ENCODE measurements at regions not wholly inside any gene's neighbourhood (a gene's known extent, or its start where the extent isn't known, plus 50 kb on each side); places are given as distances from the start of the nearest gene placed in this dataset.

DNA sequence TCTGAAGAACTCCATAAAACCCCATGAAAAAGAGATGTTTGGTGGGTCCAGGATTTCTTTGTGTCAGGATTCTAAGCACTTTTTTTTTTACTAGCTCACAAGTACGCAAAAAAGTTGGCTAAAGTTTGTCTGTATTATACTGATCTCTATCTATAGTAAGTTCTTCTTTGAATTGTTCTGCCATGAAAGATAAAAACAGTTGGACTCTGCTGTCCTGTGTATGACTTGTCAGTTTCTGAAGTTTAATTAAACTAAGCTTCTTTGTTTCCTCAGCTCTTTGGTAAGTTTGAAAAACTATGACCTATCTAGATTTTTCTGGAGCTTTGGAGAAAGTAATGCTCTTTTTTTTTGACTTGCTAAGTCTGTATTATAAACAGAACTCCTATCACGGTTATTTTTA lies 812.2 kb upstream of the LUZP2 start:
- ATAC-seq (no peak), DNase-seq (no peak)
- no peaks in the 10 kb centered on the region for H3K9me3 ChIP-seq
- 66 to 76% (median 69%) methylated on average over 2 of the region's 2 CpGs for WGBS, 3 donors
- intact Hi-C loops (cut with DNase I): no loop called here
- H3K36me3 ChIP-seq (ENCODE audit: insufficient read depth in 1 of 2, low read depth in 1 of 2): no peaks in the 10 kb centered on the region
- H3K27ac ChIP-seq: no peak overlapping the region
- H3K4me1 ChIP-seq: no peaks in the 10 kb centered on the region
- TF ChIP-seq, protein P1, sequence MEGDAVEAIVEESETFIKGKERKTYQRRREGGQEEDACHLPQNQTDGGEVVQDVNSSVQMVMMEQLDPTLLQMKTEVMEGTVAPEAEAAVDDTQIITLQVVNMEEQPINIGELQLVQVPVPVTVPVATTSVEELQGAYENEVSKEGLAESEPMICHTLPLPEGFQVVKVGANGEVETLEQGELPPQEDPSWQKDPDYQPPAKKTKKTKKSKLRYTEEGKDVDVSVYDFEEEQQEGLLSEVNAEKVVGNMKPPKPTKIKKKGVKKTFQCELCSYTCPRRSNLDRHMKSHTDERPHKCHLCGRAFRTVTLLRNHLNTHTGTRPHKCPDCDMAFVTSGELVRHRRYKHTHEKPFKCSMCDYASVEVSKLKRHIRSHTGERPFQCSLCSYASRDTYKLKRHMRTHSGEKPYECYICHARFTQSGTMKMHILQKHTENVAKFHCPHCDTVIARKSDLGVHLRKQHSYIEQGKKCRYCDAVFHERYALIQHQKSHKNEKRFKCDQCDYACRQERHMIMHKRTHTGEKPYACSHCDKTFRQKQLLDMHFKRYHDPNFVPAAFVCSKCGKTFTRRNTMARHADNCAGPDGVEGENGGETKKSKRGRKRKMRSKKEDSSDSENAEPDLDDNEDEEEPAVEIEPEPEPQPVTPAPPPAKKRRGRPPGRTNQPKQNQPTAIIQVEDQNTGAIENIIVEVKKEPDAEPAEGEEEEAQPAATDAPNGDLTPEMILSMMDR (IDR thresholded peaks at IDR 0.05): no peak
- no peaks in the 10 kb centered on the region for H3K27me3 ChIP-seq (ENCODE audit: insufficient read depth in 3 of 3, low read length in 2 of 3)
- H3K4me3 ChIP-seq: no peak overlapping the region

DNA sequence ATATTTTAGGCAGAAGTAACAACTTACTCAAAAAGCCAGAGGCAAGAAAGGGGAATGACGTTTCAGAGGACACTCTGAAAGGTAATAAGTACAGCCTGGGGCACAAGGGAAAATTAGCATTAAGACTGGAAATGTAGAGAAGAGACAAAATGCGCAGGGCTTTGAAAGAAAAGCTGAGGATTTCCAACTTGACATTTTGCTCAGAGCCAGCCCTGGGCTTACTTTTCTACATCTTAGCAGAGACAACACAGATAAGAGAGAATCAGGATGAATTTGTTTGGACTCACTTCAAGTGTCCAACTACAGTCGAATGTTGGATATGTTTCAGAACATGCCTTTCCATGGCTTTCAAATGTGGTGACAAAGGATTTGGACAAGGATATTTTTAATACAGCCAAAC lies 808.9 kb upstream of the LUZP2 start:
- intact Hi-C loops (cut with DNase I): no loop called here
- TF ChIP-seq, protein P1 (IDR thresholded peaks at IDR 0.05): no peak

GRCh38 chr11:23688411-23688810 lies 808.4 kb upstream of the LUZP2 start:
- 34 to 39% (median 36%) methylated on average over 4 of the region's 4 CpGs for WGBS, 3 donors
- no peak overlapping the region for H3K27ac ChIP-seq
- intact Hi-C loops (cut with DNase I): no loop called here
- no peaks in the 10 kb centered on the region for H3K36me3 ChIP-seq (ENCODE audit: insufficient read depth in 1 of 2, low read depth in 1 of 2)
- no peaks in the 10 kb centered on the region for H3K27me3 ChIP-seq (ENCODE audit: insufficient read depth in 3 of 3, low read length in 2 of 3)
- no peak for ATAC-seq
- no peaks in the 10 kb centered on the region for H3K9me3 ChIP-seq
- TF ChIP-seq, protein P1 (IDR thresholded peaks at IDR 0.05): no peak
- no peaks in the 10 kb centered on the region for H3K4me1 ChIP-seq
- no peak for DNase-seq
- no peak overlapping the region for H3K4me3 ChIP-seq

More for the DNA sequence above, 808.9 kb upstream of the LUZP2 start:
- Histone ChIP-seq H3K27me3 (ENCODE audit: insufficient read depth in 3 of 3, low read length in 2 of 3) (no peaks in the 10 kb centered on the region), H3K9me3 (no peaks in the 10 kb centered on the region), H3K4me1 (no peaks in the 10 kb centered on the region), H3K27ac (no peak overlapping the region), H3K36me3 (ENCODE audit: insufficient read depth in 1 of 2, low read depth in 1 of 2) (no peaks in the 10 kb centered on the region), H3K4me3 (no peak overlapping the region)
- no peak for ATAC-seq
- no peak for DNase-seq
- WGBS, 3 donors: 42 to 46% (median 44%) methylated on average over 3 of the region's 3 CpGs

GRCh38 chr11:23688835-23689234 lies 808.0 kb upstream of the LUZP2 start:
- DNase-seq (no peak), ATAC-seq (no peak)
- Histone ChIP-seq H3K4me3 (no peak overlapping the region), H3K36me3 (ENCODE audit: insufficient read depth in 1 of 2, low read depth in 1 of 2) (no peaks in the 10 kb centered on the region), H3K9me3 (no peaks in the 10 kb centered on the region), H3K4me1 (no peaks in the 10 kb centered on the region), H3K27me3 (ENCODE audit: insufficient read depth in 3 of 3, low read length in 2 of 3) (no peaks in the 10 kb centered on the region), H3K27ac (no peak overlapping the region)
- TF ChIP-seq, protein P1 (IDR thresholded peaks at IDR 0.05): no peak
- WGBS, 3 donors: 52 to 55% (median 53%) methylated on average over 4 of the region's 4 CpGs
- intact Hi-C loops (cut with DNase I): no loop called here

DNA sequence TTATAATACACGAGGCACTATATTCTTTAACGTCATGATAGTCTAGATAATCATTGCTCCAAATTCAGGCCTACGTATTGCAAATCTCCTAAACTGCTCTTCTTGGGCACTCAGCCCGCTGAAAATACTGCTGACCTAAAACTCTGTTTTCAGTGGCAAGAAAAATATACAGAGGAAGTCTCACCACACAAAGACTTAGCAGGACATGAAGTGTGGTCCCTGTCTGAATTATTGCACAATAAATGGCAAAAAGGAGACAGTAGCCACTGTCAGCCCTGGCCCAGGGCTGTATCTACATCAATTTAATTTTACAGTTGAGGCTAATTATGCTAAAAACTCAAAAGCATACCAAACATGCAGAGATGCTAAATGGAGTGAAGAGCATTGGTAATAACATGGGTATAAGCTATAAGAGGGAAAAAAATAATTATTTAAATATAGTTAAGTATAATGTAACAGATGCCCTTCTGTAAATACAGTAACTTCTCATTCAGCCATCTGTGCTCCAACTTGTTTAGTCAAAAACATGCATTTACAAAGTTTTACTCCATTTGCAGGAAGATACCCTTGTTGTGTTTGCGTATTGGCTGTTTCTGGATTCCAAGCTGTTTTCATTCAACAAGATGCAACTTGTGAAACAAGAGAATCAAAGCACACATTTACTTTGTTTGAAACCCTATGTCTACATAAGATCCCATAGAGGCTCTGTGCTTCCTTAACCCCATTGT lies 800.0 kb upstream of the LUZP2 start:
- H3K27ac ChIP-seq: no peak overlapping the region
- H3K4me3 ChIP-seq: no peak overlapping the region
- intact Hi-C loops (cut with DNase I): no loop called here
- no peak for ATAC-seq
- H3K27me3 ChIP-seq (ENCODE audit: insufficient read depth in 3 of 3, low read length in 2 of 3): no peaks in the 10 kb centered on the region
- 76 to 92% (median 89%) methylated on average over 5 of the region's 5 CpGs for WGBS, 3 donors
- H3K4me1 ChIP-seq: no peaks in the 10 kb centered on the region
- TF ChIP-seq, protein P1 (IDR thresholded peaks at IDR 0.05): no peak
- no peak for DNase-seq
- no peaks in the 10 kb centered on the region for H3K36me3 ChIP-seq (ENCODE audit: insufficient read depth in 1 of 2, low read depth in 1 of 2)
- H3K9me3 ChIP-seq: no peaks in the 10 kb centered on the region
